ENCODE measurements at regions not wholly inside any gene's neighbourhood (a gene's known extent, or its start where the extent isn't known, plus 50 kb on each side); places are given as distances from the start of the nearest gene placed in this dataset.
A peak's percentile ranks its signal among the peaks of the same experiment; 100 is the strongest.

DNA sequence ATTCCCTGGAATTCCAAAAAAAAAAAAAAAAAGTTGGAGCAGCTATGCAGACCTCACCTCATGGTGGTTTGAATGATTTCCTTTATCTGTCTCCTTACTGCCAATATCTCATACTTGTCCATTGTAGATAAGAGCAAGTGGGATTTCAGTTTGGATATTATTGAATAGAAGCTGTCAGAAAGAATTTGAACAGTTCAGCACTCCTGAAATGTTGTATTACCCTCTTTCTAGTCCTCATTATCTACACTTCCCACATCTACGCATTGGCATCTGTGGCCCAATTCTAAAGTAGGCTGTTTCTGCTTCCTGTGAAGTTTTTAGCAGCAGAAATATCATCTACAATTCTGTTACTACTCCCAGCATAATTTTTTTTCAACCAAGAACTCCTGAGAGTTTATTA, 68.2 kb upstream of the KHDRBS2 start:
- H4K12ac ChIP-seq (ENCODE audit: low read depth, low read length), result no peak overlapping the region
- H2BK12ac ChIP-seq (ENCODE audit: low read length), result no peak overlapping the region
- H3K4me1 ChIP-seq (ENCODE audit: control insufficient read depth in 1 of 2, insufficient read depth in 2 of 2, low read length in 2 of 2), result no peaks in the 10 kb centered on the region
- no peak for DNase-seq
- H3K4ac ChIP-seq (ENCODE audit: low read depth, low read length), result no peak overlapping the region
- no peak overlapping the region for H2BK5ac ChIP-seq (ENCODE audit: low read depth, low read length, poor library complexity)
- no peak overlapping the region for H2BK120ac ChIP-seq (ENCODE audit: insufficient read depth, low read length, poor library complexity)
- H3K79me2 ChIP-seq (ENCODE audit: control insufficient read depth, insufficient read depth, low read length, poor library complexity), result no peaks in the 10 kb centered on the region
- no peak overlapping the region for H3K14ac ChIP-seq (ENCODE audit: low read length)
- H3K36me3 ChIP-seq (ENCODE audit: control insufficient read depth in 1 of 2, insufficient read depth in 2 of 2, low read length in 2 of 2), result no peaks in the 10 kb centered on the region
- no peak overlapping the region for H2AFZ ChIP-seq (ENCODE audit: insufficient read depth, low read length, poor library complexity)
- H4K8ac ChIP-seq (ENCODE audit: low read depth, low read length), result no peak overlapping the region
- no peak overlapping the region for H3K27ac ChIP-seq (ENCODE audit: low read depth, low read length)
- no peak overlapping the region for H3K18ac ChIP-seq (ENCODE audit: low read length)
- no peak overlapping the region for H3K4me3 ChIP-seq (ENCODE audit: low read depth, low read length)
- H3K79me1 ChIP-seq (ENCODE audit: low read length), result no peaks in the 10 kb centered on the region
- no peaks in the 10 kb centered on the region for H3K9me3 ChIP-seq (ENCODE audit: insufficient read depth, low read depth, low read length)
- H3K9ac ChIP-seq (ENCODE audit: low read length), result no peak overlapping the region
- no peak overlapping the region for H3K4me2 ChIP-seq (ENCODE audit: low read length)
- no peaks in the 10 kb centered on the region for H3K27me3 ChIP-seq (ENCODE audit: insufficient read depth, low read length)
- H2AK5ac ChIP-seq (ENCODE audit: low read length), result no peak overlapping the region
- no CpG with 5 or more reads among the region's 1 CpG for WGBS (ENCODE audit: extremely low coverage, insufficient coverage, insufficient read length)
- no peak overlapping the region for H4K91ac ChIP-seq (ENCODE audit: low read depth, low read length)
- no peak overlapping the region for H3K23ac ChIP-seq (ENCODE audit: low read length)

DNA sequence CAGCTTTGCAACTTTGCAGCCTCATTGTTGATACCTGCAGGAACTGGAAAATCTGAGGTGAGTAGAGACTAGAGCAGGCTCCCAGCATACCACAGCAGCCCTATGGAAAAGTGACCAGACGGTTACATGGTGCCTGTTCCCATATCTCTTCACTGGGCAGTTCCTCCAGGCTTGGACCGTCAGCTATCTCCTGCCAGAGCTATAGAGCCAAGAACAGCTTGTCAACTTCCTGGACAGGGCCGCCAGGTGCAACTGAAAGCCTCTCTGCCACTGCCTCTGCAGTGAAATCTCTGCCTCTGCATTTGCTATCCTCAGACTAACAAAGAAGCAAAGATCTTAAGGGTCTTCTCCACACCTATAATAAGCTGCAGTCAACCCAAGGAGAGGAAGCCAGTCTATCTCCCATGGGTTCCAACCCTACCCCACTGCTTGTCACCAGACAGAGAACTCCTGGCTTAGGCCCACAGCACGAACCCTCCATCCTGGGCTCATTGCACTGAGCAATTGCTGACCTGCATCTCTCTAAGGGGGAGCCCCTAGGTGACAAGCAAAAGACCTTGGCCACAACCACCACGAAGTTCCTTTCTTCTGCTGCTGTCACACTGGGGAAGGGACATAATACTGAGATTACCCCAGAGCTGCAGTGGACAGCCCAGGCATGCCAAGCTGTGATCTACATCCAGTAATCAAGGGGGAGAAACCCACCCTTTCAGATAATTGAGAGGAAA, 60.1 kb upstream of the KHDRBS2 start:
- Histone ChIP-seq H2BK12ac (ENCODE audit: low read length) (no peak overlapping the region), H3K79me1 (ENCODE audit: low read length) (no peaks in the 10 kb centered on the region), H2BK5ac (ENCODE audit: low read depth, low read length, poor library complexity) (no peak overlapping the region), H3K36me3 (ENCODE audit: control insufficient read depth in 1 of 2, insufficient read depth in 2 of 2, low read length in 2 of 2) (no peaks in the 10 kb centered on the region), H3K9me3 (ENCODE audit: insufficient read depth, low read depth, low read length) (no peaks in the 10 kb centered on the region), H3K27ac (ENCODE audit: low read depth, low read length) (no peak overlapping the region), H4K91ac (ENCODE audit: low read depth, low read length) (no peak overlapping the region), H3K23ac (ENCODE audit: low read length) (no peak overlapping the region), H3K4me2 (ENCODE audit: low read length) (no peak overlapping the region), H4K12ac (ENCODE audit: low read depth, low read length) (no peak overlapping the region), H3K4ac (ENCODE audit: low read depth, low read length) (no peak overlapping the region), H3K4me1 (ENCODE audit: control insufficient read depth in 1 of 2, insufficient read depth in 2 of 2, low read length in 2 of 2) (no peaks in the 10 kb centered on the region), H2BK120ac (ENCODE audit: insufficient read depth, low read length, poor library complexity) (no peak overlapping the region), H3K4me3 (ENCODE audit: low read depth, low read length) (no peak overlapping the region), H3K14ac (ENCODE audit: low read length) (no peak overlapping the region), H3K79me2 (ENCODE audit: control insufficient read depth, insufficient read depth, low read length, poor library complexity) (no peaks in the 10 kb centered on the region), H3K9ac (ENCODE audit: low read length) (no peak overlapping the region), H4K8ac (ENCODE audit: low read depth, low read length) (no peak overlapping the region), H2AK5ac (ENCODE audit: low read length) (no peak overlapping the region), H3K18ac (ENCODE audit: low read length) (no peak overlapping the region), H2AFZ (ENCODE audit: insufficient read depth, low read length, poor library complexity) (peak overlapping the region; percentile 23), H3K27me3 (ENCODE audit: insufficient read depth, low read length) (no peaks in the 10 kb centered on the region)
- DNase-seq, result no peak
- no CpG with 5 or more reads among the region's 5 CpGs for WGBS (ENCODE audit: extremely low coverage, insufficient coverage, insufficient read length)

GRCh38 chr6:62345446-62345845, 59.4 kb upstream of the KHDRBS2 start:
- Histone ChIP-seq H3K18ac (ENCODE audit: low read length) (no peak overlapping the region), H3K27ac (ENCODE audit: low read depth, low read length) (no peak overlapping the region), H3K79me2 (ENCODE audit: control insufficient read depth, insufficient read depth, low read length, poor library complexity) (no peaks in the 10 kb centered on the region), H3K4me3 (ENCODE audit: low read depth, low read length) (no peak overlapping the region), H3K27me3 (ENCODE audit: insufficient read depth, low read length) (no peaks in the 10 kb centered on the region), H4K12ac (ENCODE audit: low read depth, low read length) (no peak overlapping the region), H2AFZ (ENCODE audit: insufficient read depth, low read length, poor library complexity) (no peak overlapping the region), H3K14ac (ENCODE audit: low read length) (no peak overlapping the region), H3K36me3 (ENCODE audit: control insufficient read depth in 1 of 2, insufficient read depth in 2 of 2, low read length in 2 of 2) (no peaks in the 10 kb centered on the region), H2BK5ac (ENCODE audit: low read depth, low read length, poor library complexity) (no peak overlapping the region), H2BK12ac (ENCODE audit: low read length) (no peak overlapping the region), H2AK5ac (ENCODE audit: low read length) (no peak overlapping the region), H3K4me2 (ENCODE audit: low read length) (no peak overlapping the region), H3K4ac (ENCODE audit: low read depth, low read length) (no peak overlapping the region), H4K91ac (ENCODE audit: low read depth, low read length) (no peak overlapping the region), H3K79me1 (ENCODE audit: low read length) (no peaks in the 10 kb centered on the region), H3K9ac (ENCODE audit: low read length) (no peak overlapping the region), H3K23ac (ENCODE audit: low read length) (no peak overlapping the region), H3K4me1 (ENCODE audit: control insufficient read depth in 1 of 2, insufficient read depth in 2 of 2, low read length in 2 of 2) (no peaks in the 10 kb centered on the region), H2BK120ac (ENCODE audit: insufficient read depth, low read length, poor library complexity) (no peak overlapping the region), H3K9me3 (ENCODE audit: insufficient read depth, low read depth, low read length) (no peaks in the 10 kb centered on the region), H4K8ac (ENCODE audit: low read depth, low read length) (no peak overlapping the region)
- no CpG with 5 or more reads among the region's 7 CpGs for WGBS (ENCODE audit: extremely low coverage, insufficient coverage, insufficient read length)
- DNase-seq, result no peak

DNA sequence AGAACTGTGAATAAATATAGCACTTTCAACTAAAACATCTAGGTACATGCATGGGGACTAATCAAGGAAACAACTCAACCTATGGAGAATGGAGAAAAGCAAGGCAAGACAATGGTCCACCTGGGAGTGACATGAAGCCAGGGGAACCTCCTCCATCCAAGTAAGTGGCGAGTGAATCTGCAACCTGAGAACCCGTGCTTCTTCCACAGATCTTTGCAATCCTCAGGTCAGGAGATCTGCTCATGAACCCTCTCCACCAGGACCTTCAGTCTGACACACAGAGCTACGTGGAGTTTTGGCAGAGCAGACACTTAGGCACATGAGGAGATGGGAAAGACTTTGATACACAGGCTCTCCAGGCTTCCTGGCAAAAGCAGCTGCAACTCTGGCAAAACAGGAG, 58.8 kb upstream of the KHDRBS2 start:
- H2BK120ac ChIP-seq (ENCODE audit: insufficient read depth, low read length, poor library complexity), result no peak overlapping the region
- H2BK12ac ChIP-seq (ENCODE audit: low read length), result no peak overlapping the region
- no peak overlapping the region for H4K8ac ChIP-seq (ENCODE audit: low read depth, low read length)
- H3K79me2 ChIP-seq (ENCODE audit: control insufficient read depth, insufficient read depth, low read length, poor library complexity), result no peaks in the 10 kb centered on the region
- H2AFZ ChIP-seq (ENCODE audit: insufficient read depth, low read length, poor library complexity), result no peak overlapping the region
- WGBS (ENCODE audit: extremely low coverage, insufficient coverage, insufficient read length), result no CpG with 5 or more reads among the region's 3 CpGs
- H3K4ac ChIP-seq (ENCODE audit: low read depth, low read length), result no peak overlapping the region
- DNase-seq, result no peak
- H3K18ac ChIP-seq (ENCODE audit: low read length), result no peak overlapping the region
- no peak overlapping the region for H3K4me3 ChIP-seq (ENCODE audit: low read depth, low read length)
- H3K36me3 ChIP-seq (ENCODE audit: control insufficient read depth in 1 of 2, insufficient read depth in 2 of 2, low read length in 2 of 2), result no peaks in the 10 kb centered on the region
- H4K91ac ChIP-seq (ENCODE audit: low read depth, low read length), result no peak overlapping the region
- H2BK5ac ChIP-seq (ENCODE audit: low read depth, low read length, poor library complexity), result no peak overlapping the region
- no peak overlapping the region for H3K14ac ChIP-seq (ENCODE audit: low read length)
- H3K27ac ChIP-seq (ENCODE audit: low read depth, low read length), result no peak overlapping the region
- H3K9ac ChIP-seq (ENCODE audit: low read length), result no peak overlapping the region
- no peaks in the 10 kb centered on the region for H3K27me3 ChIP-seq (ENCODE audit: insufficient read depth, low read length)
- H3K79me1 ChIP-seq (ENCODE audit: low read length), result no peaks in the 10 kb centered on the region
- H3K23ac ChIP-seq (ENCODE audit: low read length), result no peak overlapping the region
- H3K9me3 ChIP-seq (ENCODE audit: insufficient read depth, low read depth, low read length), result no peaks in the 10 kb centered on the region
- H2AK5ac ChIP-seq (ENCODE audit: low read length), result no peak overlapping the region
- no peak overlapping the region for H4K12ac ChIP-seq (ENCODE audit: low read depth, low read length)
- no peak overlapping the region for H3K4me2 ChIP-seq (ENCODE audit: low read length)
- H3K4me1 ChIP-seq (ENCODE audit: control insufficient read depth in 1 of 2, insufficient read depth in 2 of 2, low read length in 2 of 2), result no peaks in the 10 kb centered on the region
